ENCODE measurements at regions not wholly inside any gene's neighbourhood (a gene's known extent, or its start where the extent isn't known, plus 50 kb on each side); places are given as distances from the start of the nearest gene placed in this dataset.

DNA sequence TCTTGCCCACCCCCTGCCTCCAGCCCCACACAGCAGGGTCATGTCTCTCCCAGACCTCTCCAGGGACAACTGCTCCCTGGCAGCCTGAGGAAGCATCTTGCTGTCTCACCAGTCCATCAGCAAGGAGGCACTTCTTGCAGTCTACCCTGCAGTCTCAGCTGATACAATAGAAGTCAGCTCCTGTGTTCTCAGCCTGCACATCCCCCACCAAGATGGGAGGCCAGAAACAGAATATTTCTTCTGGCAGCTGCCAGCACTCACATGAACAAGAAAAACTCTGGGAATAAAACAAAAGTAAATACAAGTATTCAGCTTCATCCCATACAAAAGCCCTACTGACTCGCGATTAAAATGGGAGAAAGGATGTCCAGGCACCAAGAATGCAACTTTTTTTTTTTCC, 457.4 kb upstream of the PROK2 start:
- TF ChIP-seq, protein P1, sequence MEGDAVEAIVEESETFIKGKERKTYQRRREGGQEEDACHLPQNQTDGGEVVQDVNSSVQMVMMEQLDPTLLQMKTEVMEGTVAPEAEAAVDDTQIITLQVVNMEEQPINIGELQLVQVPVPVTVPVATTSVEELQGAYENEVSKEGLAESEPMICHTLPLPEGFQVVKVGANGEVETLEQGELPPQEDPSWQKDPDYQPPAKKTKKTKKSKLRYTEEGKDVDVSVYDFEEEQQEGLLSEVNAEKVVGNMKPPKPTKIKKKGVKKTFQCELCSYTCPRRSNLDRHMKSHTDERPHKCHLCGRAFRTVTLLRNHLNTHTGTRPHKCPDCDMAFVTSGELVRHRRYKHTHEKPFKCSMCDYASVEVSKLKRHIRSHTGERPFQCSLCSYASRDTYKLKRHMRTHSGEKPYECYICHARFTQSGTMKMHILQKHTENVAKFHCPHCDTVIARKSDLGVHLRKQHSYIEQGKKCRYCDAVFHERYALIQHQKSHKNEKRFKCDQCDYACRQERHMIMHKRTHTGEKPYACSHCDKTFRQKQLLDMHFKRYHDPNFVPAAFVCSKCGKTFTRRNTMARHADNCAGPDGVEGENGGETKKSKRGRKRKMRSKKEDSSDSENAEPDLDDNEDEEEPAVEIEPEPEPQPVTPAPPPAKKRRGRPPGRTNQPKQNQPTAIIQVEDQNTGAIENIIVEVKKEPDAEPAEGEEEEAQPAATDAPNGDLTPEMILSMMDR (IDR thresholded peaks at IDR 0.05; ENCODE audit: poor library complexity): no peak
- TF ChIP-seq EZH2 (IDR thresholded peaks at IDR 0.05; ENCODE audit: borderline replicate concordance) (no peak), EZH2phosphoT487 (IDR thresholded peaks at IDR 0.05; ENCODE audit: low read depth, severe bottlenecking, unreplicated experiment) (no peak)

All from hepatocyte (in vitro differentiated cells).